Kidney (tissue), 13 donors: ENCODE measurements at regions not wholly inside any gene's neighbourhood (a gene's known extent, or its start where the extent isn't known, plus 50 kb on each side); places are given as distances from the start of the nearest gene placed in this dataset.

Source experiments
- DNase-seq, 5 donors: peaks; one replicate each; pipeline ENCODE4 v3.0.0-alpha.2; 2013 to 2020
- FAIRE-seq: peaks from 2 replicates; lab custom pipeline; 2012; peaks lifted over from hg19 to GRCh38; lab: Jason Lieb, UNC
- H3K27ac ChIP-seq, 2 donors: one replicate each; pipeline ENCODE4 v1.7.0; 2013; ENCODE audit warnings: low read depth in 2 of 2, low read length in 2 of 2, inconsistent platforms in 1 of 2
- H3K27me3 ChIP-seq: one replicate; pipeline ENCODE4 v1.7.1; 2013; ENCODE audit warnings: low read length, inconsistent platforms; ENCODE audit not compliant: control insufficient read depth, insufficient read depth
- H3K36me3 ChIP-seq, 3 donors: one replicate each; pipeline versions ENCODE4 v1.7.0 to v1.7.1; 2013; ENCODE audit warnings: low read length in 3 of 3, control low read depth in 1 of 3, inconsistent platforms in 1 of 3; ENCODE audit not compliant: insufficient read depth in 3 of 3, control insufficient read depth in 2 of 3
- H3K4me1 ChIP-seq, 3 donors: one replicate each; pipeline versions ENCODE4 v1.7.0 to v1.7.1; 2013; ENCODE audit warnings: low read length in 3 of 3, inconsistent platforms in 1 of 3, low read depth in 1 of 3; ENCODE audit not compliant: control insufficient read depth in 2 of 3, insufficient read depth in 2 of 3
- H3K4me3 ChIP-seq, 3 donors: one replicate each; pipeline versions ENCODE4 v1.7.0 to v1.8.1; 2013; ENCODE audit warnings: low read length in 3 of 3, control low read depth in 1 of 3, inconsistent platforms in 1 of 3
- H3K9ac ChIP-seq, 3 donors: one replicate each; pipeline versions ENCODE4 v1.7.0 to v1.7.1; 2013; ENCODE audit warnings: low read length in 3 of 3, control low read depth in 1 of 3, inconsistent platforms in 1 of 3
- H3K9me3 ChIP-seq, 3 donors: one replicate each; pipeline versions ENCODE4 v1.7.0 to v1.7.1; 2013; ENCODE audit warnings: low read length in 3 of 3, control low read depth in 1 of 3, inconsistent platforms in 1 of 3; ENCODE audit not compliant: control insufficient read depth in 2 of 3, insufficient read depth in 1 of 3
- intact Hi-C: fragments of 100-400 bp; cut with DNase I; formaldehyde crosslinking; loops from one replicate; pipeline ENCODE4 v1.11.1; 2022
- TF ChIP-seq, protein P1 (sequence below): IDR thresholded peaks from 3 replicates; pipeline ENCODE4 v1.5.1; 2012; ENCODE audit warnings: mild to moderate bottlenecking, moderate library complexity, borderline replicate concordance; ENCODE audit not compliant: insufficient read depth; ENCODE audit errors: extremely low read depth
- donor health status: control.
- donor health status: control.
- donor health status: control.
- donor health status: control.
- donor health status: control.
- donor health status: DM: yes; HTN: yes; CAD: no.
- donor health status: Normal renal cell carcinoma (clear cell type).

GRCh38 chr20:20791664-20792568 is 79.5 kb upstream of the RALGAPA2 start:
- H3K27ac ChIP-seq: no peak overlapping the region
- intact Hi-C loops: no loop called here
- no peaks in the 10 kb centered on the region for H3K4me1 ChIP-seq
- H3K9me3 ChIP-seq: no peaks in the 10 kb centered on the region
- no peak overlapping the region for H3K9ac ChIP-seq
- TF ChIP-seq, protein P1, sequence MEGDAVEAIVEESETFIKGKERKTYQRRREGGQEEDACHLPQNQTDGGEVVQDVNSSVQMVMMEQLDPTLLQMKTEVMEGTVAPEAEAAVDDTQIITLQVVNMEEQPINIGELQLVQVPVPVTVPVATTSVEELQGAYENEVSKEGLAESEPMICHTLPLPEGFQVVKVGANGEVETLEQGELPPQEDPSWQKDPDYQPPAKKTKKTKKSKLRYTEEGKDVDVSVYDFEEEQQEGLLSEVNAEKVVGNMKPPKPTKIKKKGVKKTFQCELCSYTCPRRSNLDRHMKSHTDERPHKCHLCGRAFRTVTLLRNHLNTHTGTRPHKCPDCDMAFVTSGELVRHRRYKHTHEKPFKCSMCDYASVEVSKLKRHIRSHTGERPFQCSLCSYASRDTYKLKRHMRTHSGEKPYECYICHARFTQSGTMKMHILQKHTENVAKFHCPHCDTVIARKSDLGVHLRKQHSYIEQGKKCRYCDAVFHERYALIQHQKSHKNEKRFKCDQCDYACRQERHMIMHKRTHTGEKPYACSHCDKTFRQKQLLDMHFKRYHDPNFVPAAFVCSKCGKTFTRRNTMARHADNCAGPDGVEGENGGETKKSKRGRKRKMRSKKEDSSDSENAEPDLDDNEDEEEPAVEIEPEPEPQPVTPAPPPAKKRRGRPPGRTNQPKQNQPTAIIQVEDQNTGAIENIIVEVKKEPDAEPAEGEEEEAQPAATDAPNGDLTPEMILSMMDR: no peak
- no peaks in the 10 kb centered on the region for H3K36me3 ChIP-seq
- no peak for FAIRE-seq
- no peaks in the 10 kb centered on the region for H3K27me3 ChIP-seq
- H3K4me3 ChIP-seq: no peak overlapping the region
- no peak for DNase-seq

GRCh38 chr20:20788308-20788707 is 75.9 kb upstream of the RALGAPA2 start:
- TF ChIP-seq, protein P1: no peak
- no peaks in the 10 kb centered on the region for H3K9me3 ChIP-seq
- H3K36me3 ChIP-seq: no peaks in the 10 kb centered on the region
- intact Hi-C loops: no loop called here
- no peak overlapping the region for H3K9ac ChIP-seq
- H3K27me3 ChIP-seq: no peaks in the 10 kb centered on the region
- H3K27ac ChIP-seq: no peak overlapping the region
- no peaks in the 10 kb centered on the region for H3K4me1 ChIP-seq
- FAIRE-seq (no peak), DNase-seq (no peak)
- no peak overlapping the region for H3K4me3 ChIP-seq

GRCh38 chr20:20786428-20786827 is 74.0 kb upstream of the RALGAPA2 start:
- FAIRE-seq (no peak), DNase-seq (no peak)
- no peak overlapping the region for H3K27ac ChIP-seq
- TF ChIP-seq, protein P1: no peak
- no peaks in the 10 kb centered on the region for H3K36me3 ChIP-seq
- no peaks in the 10 kb centered on the region for H3K9me3 ChIP-seq
- no peaks in the 10 kb centered on the region for H3K27me3 ChIP-seq
- H3K4me1 ChIP-seq: no peaks in the 10 kb centered on the region
- H3K4me3 ChIP-seq: no peak overlapping the region
- intact Hi-C loops: no loop called here
- no peak overlapping the region for H3K9ac ChIP-seq
